Right atrium auricular region (tissue), 2 donors: ENCODE measurements at regions not wholly inside any gene's neighbourhood (a gene's known extent, or its start where the extent isn't known, plus 50 kb on each side); places are given as distances from the start of the nearest gene placed in this dataset.

Experiments
- DNase-seq: peaks from one replicate; pipeline ENCODE4 v3.0.0-alpha.2; 2019; ENCODE audit warnings: low spot score
- H3K27ac ChIP-seq, 2 donors: fragments of 200-600 bp; sonication (generic); 1 replicate in 1 of 2; 2 replicates in 1 of 2; pipeline ENCODE4 v1.5.1; 2016 to 2019
- H3K27me3 ChIP-seq, 2 donors: fragments of 200-600 bp; sonication (generic); one replicate each; pipeline versions ENCODE4 v1.5.1 to v1.6.0; 2017 to 2019
- H3K36me3 ChIP-seq: fragments of 200-600 bp; sonication (generic); one replicate; pipeline ENCODE4 v1.5.1; 2016
- H3K4me1 ChIP-seq, 2 donors: fragments of 200-600 bp; sonication (generic); one replicate each; pipeline versions ENCODE4 v1.5.1 to v1.6.0; 2017 to 2019
- H3K4me3 ChIP-seq, 2 donors: fragments of 200-600 bp; sonication (generic); 1 replicate in 1 of 2; 2 replicates in 1 of 2; pipeline ENCODE4 v1.5.1; 2017 to 2019; ENCODE audit warnings: mild to moderate bottlenecking in 1 of 2, moderate library complexity in 1 of 2
- H3K9me3 ChIP-seq, 2 donors: fragments of 200-600 bp; sonication (generic); one replicate each; pipeline ENCODE4 v1.5.1; 2019
- CTCF ChIP-seq, 2 donors: fragments of 200-600 bp; sonication (generic); IDR thresholded peaks; one replicate each; pipeline ENCODE4 v1.5.1; 2019; ENCODE audit warnings: antibody characterized with exemption in 2 of 2

GRCh38 chr1:87666681-87667080, 338.0 kb downstream of the LMO4 start:
- TF ChIP-seq CTCF (IDR thresholded peaks at IDR 0.05) = no peak
- H3K4me1 ChIP-seq = no peaks in the 10 kb centered on the region
- no peaks in the 10 kb centered on the region for H3K27me3 ChIP-seq
- H3K4me3 ChIP-seq = no peak overlapping the region
- DNase-seq = no peak
- no peak overlapping the region for H3K27ac ChIP-seq
- H3K36me3 ChIP-seq = no peaks in the 10 kb centered on the region
- no peaks in the 10 kb centered on the region for H3K9me3 ChIP-seq

GRCh38 chr1:87669674-87670073, 341.0 kb downstream of the LMO4 start:
- Histone ChIP-seq H3K4me1 (no peaks in the 10 kb centered on the region), H3K36me3 (no peaks in the 10 kb centered on the region), H3K27ac (no peak overlapping the region), H3K27me3 (no peaks in the 10 kb centered on the region), H3K9me3 (no peaks in the 10 kb centered on the region), H3K4me3 (no peak overlapping the region)
- DNase-seq = no peak
- TF ChIP-seq CTCF (IDR thresholded peaks at IDR 0.05) = no peak

GRCh38 chr1:87673309-87673708, 344.6 kb downstream of the LMO4 start:
- H3K9me3 ChIP-seq = no peaks in the 10 kb centered on the region
- H3K27ac ChIP-seq = no peak overlapping the region
- DNase-seq = no peak
- no peaks in the 10 kb centered on the region for H3K36me3 ChIP-seq
- H3K4me1 ChIP-seq = no peaks in the 10 kb centered on the region
- no peak for TF ChIP-seq CTCF (IDR thresholded peaks at IDR 0.05)
- no peaks in the 10 kb centered on the region for H3K27me3 ChIP-seq
- no peak overlapping the region for H3K4me3 ChIP-seq

- no peaks in the 10 kb centered on the region for H3K36me3 ChIP-seq
- H3K4me3 ChIP-seq = no peak overlapping the region
- H3K9me3 ChIP-seq = no peaks in the 10 kb centered on the region
- DNase-seq = no peak
- no peak overlapping the region for H3K27ac ChIP-seq
- no peaks in the 10 kb centered on the region for H3K4me1 ChIP-seq
- no peak for TF ChIP-seq CTCF (IDR thresholded peaks at IDR 0.05)
- H3K27me3 ChIP-seq = no peaks in the 10 kb centered on the region
These were observed 345.1 kb downstream of the LMO4 start for GRCh38 chr1:87673748-87674147.

- Histone ChIP-seq H3K4me1 (no peaks in the 10 kb centered on the region), H3K27ac (no peak overlapping the region)
- TF ChIP-seq CTCF (IDR thresholded peaks at IDR 0.05) = no peak
These were observed 346.1 kb downstream of the LMO4 start for GRCh38 chr1:87674791-87675190.

GRCh38 chr1:87678266-87678665, 349.6 kb downstream of the LMO4 start:
- H3K4me1 ChIP-seq = no peaks in the 10 kb centered on the region
- no peaks in the 10 kb centered on the region for H3K27me3 ChIP-seq
- no peak for TF ChIP-seq CTCF (IDR thresholded peaks at IDR 0.05)
- H3K4me3 ChIP-seq = no peak overlapping the region
- no peak overlapping the region for H3K27ac ChIP-seq
- no peak for DNase-seq
- no peaks in the 10 kb centered on the region for H3K9me3 ChIP-seq
- H3K36me3 ChIP-seq = no peaks in the 10 kb centered on the region

More at GRCh38 chr1:87674791-87675190, 346.1 kb downstream of the LMO4 start:
- H3K36me3 ChIP-seq = no peaks in the 10 kb centered on the region
- no peak overlapping the region for H3K4me3 ChIP-seq
- DNase-seq = no peak
- H3K27me3 ChIP-seq = no peaks in the 10 kb centered on the region
- H3K9me3 ChIP-seq = no peaks in the 10 kb centered on the region
